Liver (tissue), 8 donors: ENCODE measurements at regions not wholly inside any gene's neighbourhood (a gene's known extent, or its start where the extent isn't known, plus 50 kb on each side); places are given as distances from the start of the nearest gene placed in this dataset.

Source experiments
- DNase-seq: peaks from one replicate; pipeline ENCODE4 v3.0.0-alpha.2; 2017; ENCODE audit warnings: low spot score
- H3K27ac ChIP-seq, 2 donors: one replicate each; pipeline ENCODE4 v1.7.0; 2013; ENCODE audit warnings: inconsistent platforms in 2 of 2, low read length in 2 of 2, control low read depth in 1 of 2, low read depth in 1 of 2, mild to moderate bottlenecking in 1 of 2
- H3K27me3 ChIP-seq, 4 donors: one replicate each; pipeline versions ENCODE4 v1.6.1 to v1.7.0; 2013; ENCODE audit warnings: low read length in 3 of 4, inconsistent platforms in 1 of 4, mild to moderate bottlenecking in 1 of 4, moderate library complexity in 1 of 4; ENCODE audit not compliant: control insufficient read depth in 4 of 4, insufficient read depth in 4 of 4
- H3K36me3 ChIP-seq, 4 donors: one replicate each; pipeline versions ENCODE4 v1.6.1 to v1.7.0; 2013; ENCODE audit warnings: low read length in 3 of 4, mild to moderate bottlenecking in 3 of 4, low read depth in 1 of 4, moderate library complexity in 1 of 4; ENCODE audit not compliant: control insufficient read depth in 4 of 4, insufficient read depth in 3 of 4
- H3K4me1 ChIP-seq, 4 donors: one replicate each; pipeline versions ENCODE4 v1.6.1 to v1.7.0; 2013; ENCODE audit warnings: low read length in 3 of 4, mild to moderate bottlenecking in 3 of 4, moderate library complexity in 1 of 4; ENCODE audit not compliant: control insufficient read depth in 4 of 4, insufficient read depth in 4 of 4
- H3K4me3 ChIP-seq, 3 donors: one replicate each; pipeline versions ENCODE4 v1.6.1 to v1.7.0; 2013; ENCODE audit warnings: low read length in 3 of 3, control low read depth in 1 of 3, low read depth in 1 of 3, mild to moderate bottlenecking in 1 of 3
- H3K9ac ChIP-seq, 2 donors: one replicate each; pipeline ENCODE4 v1.7.0; 2013; ENCODE audit warnings: low read length in 2 of 2, mild to moderate bottlenecking in 2 of 2, moderate library complexity in 2 of 2, control low read depth in 1 of 2, low read depth in 1 of 2
- H3K9me3 ChIP-seq, 4 donors: one replicate each; pipeline versions ENCODE4 v1.6.1 to v1.7.0; 2013; ENCODE audit warnings: low read length in 3 of 4; ENCODE audit not compliant: control insufficient read depth in 4 of 4
- ATF3 ChIP-seq: IDR thresholded peaks from 2 replicates; pipeline ENCODE4 v1.6.1; 2016; ENCODE audit warnings: antibody characterized with exemption
- EGR1 ChIP-seq, 2 donors: IDR thresholded peaks; 2 replicates each; pipeline ENCODE4 v1.6.1; 2016 to 2018; ENCODE audit warnings: antibody characterized with exemption in 2 of 2, low read depth in 2 of 2
- FOXA1 ChIP-seq: IDR thresholded peaks from 2 replicates; pipeline ENCODE4 v1.6.1; 2016; ENCODE audit warnings: antibody characterized with exemption
- FOXA2 ChIP-seq: IDR thresholded peaks from 2 replicates; pipeline ENCODE4 v1.6.1; 2016; ENCODE audit warnings: antibody characterized with exemption
- GABPA ChIP-seq, 2 donors: IDR thresholded peaks in 1 of 2; conservative IDR thresholded peaks in 1 of 2; 2 replicates each; pipeline ENCODE4 v1.6.1; 2016; ENCODE audit warnings: antibody characterized with exemption in 2 of 2, mild to moderate bottlenecking in 1 of 2, moderate library complexity in 1 of 2
- HNF4A ChIP-seq, 2 donors: conservative IDR thresholded peaks; 2 replicates each; pipeline ENCODE4 v1.6.1; 2016; ENCODE audit warnings: antibody characterized with exemption in 2 of 2, mild to moderate bottlenecking in 2 of 2
- HNF4G ChIP-seq: IDR thresholded peaks from 2 replicates; pipeline ENCODE4 v1.6.1; 2016; ENCODE audit warnings: antibody characterized with exemption
- JUND ChIP-seq, 2 donors: IDR thresholded peaks; 2 replicates each; pipeline ENCODE4 v1.6.1; 2016; ENCODE audit warnings: antibody characterized with exemption in 2 of 2
- MAX ChIP-seq: IDR thresholded peaks from 2 replicates; pipeline ENCODE4 v1.6.1; 2016; ENCODE audit warnings: antibody characterized with exemption
- NR2F2 ChIP-seq: IDR thresholded peaks from 2 replicates; pipeline ENCODE4 v1.6.1; 2016; ENCODE audit warnings: antibody characterized with exemption
- RAD21 ChIP-seq, 2 donors: IDR thresholded peaks; 2 replicates each; pipeline ENCODE4 v1.6.1; 2016; ENCODE audit warnings: antibody characterized with exemption in 2 of 2, mild to moderate bottlenecking in 2 of 2
- RXRA ChIP-seq, 2 donors: IDR thresholded peaks; 2 replicates each; pipeline ENCODE4 v1.6.1; 2017 to 2018; ENCODE audit warnings: antibody characterized with exemption in 2 of 2, mild to moderate bottlenecking in 1 of 2
- SP1 ChIP-seq: IDR thresholded peaks from 2 replicates; pipeline ENCODE4 v1.6.1; 2018; ENCODE audit warnings: antibody characterized with exemption, mild to moderate bottlenecking
- TAF1 ChIP-seq: conservative IDR thresholded peaks from 2 replicates; pipeline ENCODE4 v1.6.1; 2016; ENCODE audit warnings: antibody characterized with exemption, mild to moderate bottlenecking
- YY1 ChIP-seq: IDR thresholded peaks from 2 replicates; pipeline ENCODE4 v1.6.1; 2016; ENCODE audit warnings: antibody characterized with exemption, mild to moderate bottlenecking
- ZBTB33 ChIP-seq: IDR thresholded peaks from 2 replicates; pipeline ENCODE4 v1.6.1; 2016; ENCODE audit warnings: antibody characterized with exemption
- WGBS: extraction: QIAGEN DNeasy Blood & Tissue Kit; methylation state at CpG from one replicate; pipeline ENCODE4 v1.1.7; 2013; 5-methylcytosine and 5-hydroxymethylcytosine counted together
- TF ChIP-seq, protein P1 (sequence below): fragments of 150-350 bp; IDR thresholded peaks from 2 replicates; pipeline ENCODE4 v1.5.1; 2017; ENCODE audit warnings: improper control_type of control experiment, low read depth, low read length; ENCODE audit not compliant: missing input control
- TF ChIP-seq, protein P2 (sequence below): IDR thresholded peaks from 2 replicates; pipeline ENCODE4 v1.6.1; 2016; ENCODE audit warnings: antibody characterized with exemption, mild to moderate bottlenecking
- donor health status: healthy.
- donor health status: healthy.
- donor health status: healthy.
- donor health status: healthy.
- donor health status: healthy.

GRCh38 chr18:64974391-64975125 lies 776.3 kb upstream of the CDH7 start:
- Histone ChIP-seq H3K4me3 (no peak overlapping the region), H3K27me3 (no peaks in the 10 kb centered on the region), H3K27ac (no peak overlapping the region), H3K9ac (no peak overlapping the region), H3K9me3 (no peaks in the 10 kb centered on the region), H3K4me1 (no peaks in the 10 kb centered on the region), H3K36me3 (no peaks in the 10 kb centered on the region)
- no peak for TF ChIP-seq SP1
- no peak for TF ChIP-seq GABPA (IDR thresholded peaks at IDR 0.05 in 1 of 2, conservative IDR thresholded peaks at IDR 0.05 in 1 of 2)
- TF ChIP-seq, protein P1, sequence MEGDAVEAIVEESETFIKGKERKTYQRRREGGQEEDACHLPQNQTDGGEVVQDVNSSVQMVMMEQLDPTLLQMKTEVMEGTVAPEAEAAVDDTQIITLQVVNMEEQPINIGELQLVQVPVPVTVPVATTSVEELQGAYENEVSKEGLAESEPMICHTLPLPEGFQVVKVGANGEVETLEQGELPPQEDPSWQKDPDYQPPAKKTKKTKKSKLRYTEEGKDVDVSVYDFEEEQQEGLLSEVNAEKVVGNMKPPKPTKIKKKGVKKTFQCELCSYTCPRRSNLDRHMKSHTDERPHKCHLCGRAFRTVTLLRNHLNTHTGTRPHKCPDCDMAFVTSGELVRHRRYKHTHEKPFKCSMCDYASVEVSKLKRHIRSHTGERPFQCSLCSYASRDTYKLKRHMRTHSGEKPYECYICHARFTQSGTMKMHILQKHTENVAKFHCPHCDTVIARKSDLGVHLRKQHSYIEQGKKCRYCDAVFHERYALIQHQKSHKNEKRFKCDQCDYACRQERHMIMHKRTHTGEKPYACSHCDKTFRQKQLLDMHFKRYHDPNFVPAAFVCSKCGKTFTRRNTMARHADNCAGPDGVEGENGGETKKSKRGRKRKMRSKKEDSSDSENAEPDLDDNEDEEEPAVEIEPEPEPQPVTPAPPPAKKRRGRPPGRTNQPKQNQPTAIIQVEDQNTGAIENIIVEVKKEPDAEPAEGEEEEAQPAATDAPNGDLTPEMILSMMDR = no peak
- TF ChIP-seq, protein P2, sequence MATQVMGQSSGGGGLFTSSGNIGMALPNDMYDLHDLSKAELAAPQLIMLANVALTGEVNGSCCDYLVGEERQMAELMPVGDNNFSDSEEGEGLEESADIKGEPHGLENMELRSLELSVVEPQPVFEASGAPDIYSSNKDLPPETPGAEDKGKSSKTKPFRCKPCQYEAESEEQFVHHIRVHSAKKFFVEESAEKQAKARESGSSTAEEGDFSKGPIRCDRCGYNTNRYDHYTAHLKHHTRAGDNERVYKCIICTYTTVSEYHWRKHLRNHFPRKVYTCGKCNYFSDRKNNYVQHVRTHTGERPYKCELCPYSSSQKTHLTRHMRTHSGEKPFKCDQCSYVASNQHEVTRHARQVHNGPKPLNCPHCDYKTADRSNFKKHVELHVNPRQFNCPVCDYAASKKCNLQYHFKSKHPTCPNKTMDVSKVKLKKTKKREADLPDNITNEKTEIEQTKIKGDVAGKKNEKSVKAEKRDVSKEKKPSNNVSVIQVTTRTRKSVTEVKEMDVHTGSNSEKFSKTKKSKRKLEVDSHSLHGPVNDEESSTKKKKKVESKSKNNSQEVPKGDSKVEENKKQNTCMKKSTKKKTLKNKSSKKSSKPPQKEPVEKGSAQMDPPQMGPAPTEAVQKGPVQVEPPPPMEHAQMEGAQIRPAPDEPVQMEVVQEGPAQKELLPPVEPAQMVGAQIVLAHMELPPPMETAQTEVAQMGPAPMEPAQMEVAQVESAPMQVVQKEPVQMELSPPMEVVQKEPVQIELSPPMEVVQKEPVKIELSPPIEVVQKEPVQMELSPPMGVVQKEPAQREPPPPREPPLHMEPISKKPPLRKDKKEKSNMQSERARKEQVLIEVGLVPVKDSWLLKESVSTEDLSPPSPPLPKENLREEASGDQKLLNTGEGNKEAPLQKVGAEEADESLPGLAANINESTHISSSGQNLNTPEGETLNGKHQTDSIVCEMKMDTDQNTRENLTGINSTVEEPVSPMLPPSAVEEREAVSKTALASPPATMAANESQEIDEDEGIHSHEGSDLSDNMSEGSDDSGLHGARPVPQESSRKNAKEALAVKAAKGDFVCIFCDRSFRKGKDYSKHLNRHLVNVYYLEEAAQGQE = no peak
- no peak for TF ChIP-seq MAX
- TF ChIP-seq FOXA2 = no peak
- no peak for TF ChIP-seq HNF4G
- TF ChIP-seq FOXA1 = no peak
- TF ChIP-seq NR2F2 = no peak
- TF ChIP-seq RXRA (IDR thresholded peaks at IDR 0.05) = no peak
- no peak for TF ChIP-seq ATF3
- TF ChIP-seq ZBTB33 = no peak
- TF ChIP-seq RAD21 (IDR thresholded peaks at IDR 0.05) = no peak
- no peak for TF ChIP-seq YY1
- no peak for TF ChIP-seq TAF1
- no peak for TF ChIP-seq EGR1 (IDR thresholded peaks at IDR 0.05; ENCODE audit: low read depth in 2 of 2)
- no peak for TF ChIP-seq HNF4A (conservative IDR thresholded peaks at IDR 0.05)
- no peak for TF ChIP-seq JUND (IDR thresholded peaks at IDR 0.05)
- WGBS = 85% methylated on average over 8 of the region's 8 CpGs
- no peak for DNase-seq
